CD14-positive monocyte (primary cell): ENCODE measurements at regions not wholly inside any gene's neighbourhood (a gene's known extent, or its start where the extent isn't known, plus 50 kb on each side); places are given as distances from the start of the nearest gene placed in this dataset.

Experiments
- DNase-seq, 3 donors: peaks; one replicate each; pipeline ENCODE4 v3.0.0-alpha.2; 2011 to 2022
- H2AFZ ChIP-seq: 2 replicates; pipeline ENCODE4 v1.6.0; 2012; ENCODE audit warnings: mild to moderate bottlenecking, low read depth, low read length, inconsistent platforms; ENCODE audit not compliant: insufficient read depth, poor library complexity, severe bottlenecking
- H3K27ac ChIP-seq, 2 donors: 1 replicate in 1 of 2; 2 replicates in 1 of 2; pipeline ENCODE4 v1.5.1; 2012 to 2013; ENCODE audit warnings: low read length in 2 of 2, control low read depth in 1 of 2, inconsistent platforms in 1 of 2, low read depth in 1 of 2, mild to moderate bottlenecking in 1 of 2
- H3K27me3 ChIP-seq, 2 donors: one replicate each; pipeline versions ENCODE4 v1.6.0 to v1.6.1; 2011 to 2013; ENCODE audit warnings: low read length in 2 of 2; ENCODE audit not compliant: control insufficient read depth in 2 of 2, insufficient read depth in 2 of 2
- H3K36me3 ChIP-seq, 2 donors: replicated peaks in 1 of 2; 1 replicate in 1 of 2; 2 replicates in 1 of 2; pipeline versions ENCODE4 v1.5.1 to v1.6.1; 2012 to 2013; ENCODE audit warnings: low read length in 2 of 2, control low read depth in 1 of 2, inconsistent platforms in 1 of 2, mild to moderate bottlenecking in 1 of 2; ENCODE audit not compliant: insufficient read depth in 2 of 2, control insufficient read depth in 1 of 2
- H3K4me1 ChIP-seq, 2 donors: 1 replicate in 1 of 2; 2 replicates in 1 of 2; pipeline versions ENCODE4 v1.5.1 to v1.6.1; 2012 to 2013; ENCODE audit warnings: low read length in 2 of 2, control low read depth in 1 of 2, inconsistent platforms in 1 of 2, mild to moderate bottlenecking in 1 of 2, moderate library complexity in 1 of 2; ENCODE audit not compliant: insufficient read depth in 2 of 2, control insufficient read depth in 1 of 2
- H3K4me2 ChIP-seq: replicated peaks from 2 replicates; pipeline ENCODE3; 2012; ENCODE audit warnings: low read length, moderate library complexity, mild to moderate bottlenecking; ENCODE audit not compliant: poor library complexity, severe bottlenecking; ENCODE audit errors: extremely low read depth
- H3K4me3 ChIP-seq, 3 experiments: fragments of 200-600 bp in 1 of 3; sonication (generic) in 1 of 3; replicated peaks in 1 of 3; 1 replicate in 2 of 3; 2 replicates in 1 of 3; pipeline ENCODE4 v1.5.1; 2011 to 2013; ENCODE audit warnings: low read length in 3 of 3, mild to moderate bottlenecking in 3 of 3, control low read depth in 2 of 3, low read depth in 2 of 3, inconsistent platforms in 1 of 3, moderate library complexity in 1 of 3
- H3K79me2 ChIP-seq: 2 replicates; pipeline ENCODE4 v1.6.0; 2012; ENCODE audit warnings: mild to moderate bottlenecking, control low read depth, inconsistent platforms, low read length, moderate library complexity; ENCODE audit not compliant: insufficient read depth
- H3K9ac ChIP-seq: 2 replicates; pipeline ENCODE4 v1.6.0; 2017; ENCODE audit warnings: low read length, mild to moderate bottlenecking; ENCODE audit not compliant: insufficient read depth, poor library complexity, severe bottlenecking
- H3K9me3 ChIP-seq, 2 donors: replicated peaks in 1 of 2; 1 replicate in 1 of 2; 2 replicates in 1 of 2; pipeline versions ENCODE4 v1.5.1 to v1.6.1; 2012 to 2013; ENCODE audit warnings: low read length in 2 of 2, control low read depth in 1 of 2; ENCODE audit not compliant: control insufficient read depth in 1 of 2, insufficient read depth in 1 of 2
- H4K20me1 ChIP-seq: 2 replicates; pipeline ENCODE4 v1.6.0; 2012; ENCODE audit warnings: mild to moderate bottlenecking, low read length, control low read depth, moderate library complexity; ENCODE audit not compliant: insufficient read depth
- H3K27ac Mint-ChIP-seq, 7 donors: one replicate each; pipeline ENCODE4 v1.8.0; 2020; ENCODE audit warnings: mild to moderate bottlenecking in 7 of 7, mixed read lengths in 7 of 7, moderate library complexity in 6 of 7, inconsistent platforms in 2 of 7
- H3K27me3 Mint-ChIP-seq, 3 donors: one replicate each; pipeline ENCODE4 v1.8.0; 2021 to 2022; ENCODE audit warnings: low read depth in 3 of 3, mild to moderate bottlenecking in 3 of 3, mixed read lengths in 3 of 3, moderate library complexity in 3 of 3, inconsistent platforms in 1 of 3
- H3K36me3 Mint-ChIP-seq, 2 donors: one replicate each; pipeline ENCODE4 v1.8.0; 2020; ENCODE audit warnings: mixed read lengths in 2 of 2, inconsistent platforms in 1 of 2, mild to moderate bottlenecking in 1 of 2
- H3K4me1 Mint-ChIP-seq: one replicate; pipeline ENCODE4 v1.8.0; 2020; ENCODE audit warnings: mild to moderate bottlenecking, mixed read lengths
- H3K4me3 Mint-ChIP-seq, 2 donors: one replicate each; pipeline ENCODE4 v1.8.0; 2020; ENCODE audit warnings: mild to moderate bottlenecking in 2 of 2, mixed read lengths in 2 of 2, moderate library complexity in 1 of 2
- H3K9me3 Mint-ChIP-seq, 7 donors: one replicate each; pipeline ENCODE4 v1.8.0; 2020 to 2022; ENCODE audit warnings: mixed read lengths in 7 of 7, mild to moderate bottlenecking in 6 of 7, moderate library complexity in 6 of 7, inconsistent platforms in 2 of 7
- CTCF ChIP-seq: fragments of 200-600 bp; IDR thresholded peaks from one replicate; pipeline ENCODE4 v1.8.0; 2022; ENCODE audit warnings: antibody characterized with exemption, mild to moderate bottlenecking
- WGBS: methylation state at CpG from one replicate; pipeline ENCODE4 v1.1.5; 2013; ENCODE audit warnings: missing lambda C conversion rate; ENCODE audit not compliant: insufficient coverage; 5-methylcytosine and 5-hydroxymethylcytosine counted together
- intact Hi-C, 2 donors: fragments of 100-400 bp; cut with micrococcal nuclease; formaldehyde crosslinking; loops; one replicate each; pipeline versions ENCODE4 v1.15.0 to v1.15.1; 2023

GRCh38 chr5:68086857-68087256, 128.7 kb upstream of the PIK3R1 start:
- Histone ChIP-seq H2AFZ (no peak overlapping the region), H3K79me2 (no peaks in the 10 kb centered on the region), H3K4me2 (no peak overlapping the region), H3K27ac (no peak overlapping the region), H3K9ac (no peak overlapping the region), H3K9me3 (no peaks in the 10 kb centered on the region), H3K27me3 (no peaks in the 10 kb centered on the region), H3K4me3 (no peak overlapping the region), H4K20me1 (no peaks in the 10 kb centered on the region), H3K4me1 (no peaks in the 10 kb centered on the region), H3K36me3 (no peaks in the 10 kb centered on the region)
- H3K4me3 Mint-ChIP-seq = no peak overlapping the region
- intact Hi-C loops = no loop called here
- peaks cover 0 to 2% (median 0%) of the 10 kb centered on the region in 3 donors for H3K27me3 Mint-ChIP-seq
- TF ChIP-seq CTCF = no peak
- no peaks in the 10 kb centered on the region for H3K4me1 Mint-ChIP-seq
- no CpG with 5 or more reads among the region's 7 CpGs for WGBS
- no peak for DNase-seq
- no peak overlapping the region for H3K27ac Mint-ChIP-seq
- peaks cover 0 to 6% (median 3%) of the 10 kb centered on the region in 7 donors for H3K9me3 Mint-ChIP-seq
- no peaks in the 10 kb centered on the region for H3K36me3 Mint-ChIP-seq

GRCh38 chr5:68086439-68086838, 129.1 kb upstream of the PIK3R1 start:
- Mint-ChIP-seq H3K4me3 (no peak overlapping the region), H3K27me3 (peaks cover 0 to 2% (median 0%) of the 10 kb centered on the region in 3 donors), H3K9me3 (peaks cover 0 to 6% (median 3%) of the 10 kb centered on the region in 7 donors), H3K36me3 (no peaks in the 10 kb centered on the region), H3K4me1 (no peaks in the 10 kb centered on the region), H3K27ac (no peak overlapping the region)
- DNase-seq = no peak
- no peak for TF ChIP-seq CTCF
- Histone ChIP-seq H3K9me3 (no peaks in the 10 kb centered on the region), H3K79me2 (no peaks in the 10 kb centered on the region), H3K9ac (no peak overlapping the region), H3K27ac (no peak overlapping the region), H3K4me1 (no peaks in the 10 kb centered on the region), H3K27me3 (no peaks in the 10 kb centered on the region), H4K20me1 (no peaks in the 10 kb centered on the region), H2AFZ (no peak overlapping the region), H3K4me3 (no peak overlapping the region), H3K4me2 (no peak overlapping the region), H3K36me3 (no peaks in the 10 kb centered on the region)
- WGBS = no CpG with 5 or more reads among the region's 7 CpGs
- intact Hi-C loops = no loop called here
